Activated CD4-positive, alpha-beta T cell treated with anti-CD3 and anti-CD28 coated beads, Interleukin-10, Interleukin-2, amounts not matched to agents 100 ng/mL and 50 ng/mL, durations not matched to agents 16 hours and 8 hours (primary cell): ENCODE measurements at regions not wholly inside any gene's neighbourhood (a gene's known extent, or its start where the extent isn't known, plus 50 kb on each side); places are given as distances from the start of the nearest gene placed in this dataset.
A peak's percentile ranks its signal among the peaks of the same experiment; 100 is the strongest.
"Not testable (repeated sequence)": the region's sequence is repeated elsewhere in the genome, so short reads cannot be mapped to it uniquely, and the experiment has no call there.

Source experiments
- DNase-seq: peaks from one replicate; pipeline ENCODE4 v3.0.0-alpha.2; 2020

- not testable (repeated sequence) for DNase-seq
Observed at GRCh38 chr9:41075671-41076070, 52.8 kb downstream of the FOXD4L6 start.

GRCh38 chr9:41074356-41074942, 54.0 kb downstream of the FOXD4L6 start:
- peak; percentile 19 for DNase-seq

GRCh38 chr9:41073471-41074243, 54.8 kb downstream of the FOXD4L6 start:
- DNase-seq = not testable (repeated sequence)

DNA sequence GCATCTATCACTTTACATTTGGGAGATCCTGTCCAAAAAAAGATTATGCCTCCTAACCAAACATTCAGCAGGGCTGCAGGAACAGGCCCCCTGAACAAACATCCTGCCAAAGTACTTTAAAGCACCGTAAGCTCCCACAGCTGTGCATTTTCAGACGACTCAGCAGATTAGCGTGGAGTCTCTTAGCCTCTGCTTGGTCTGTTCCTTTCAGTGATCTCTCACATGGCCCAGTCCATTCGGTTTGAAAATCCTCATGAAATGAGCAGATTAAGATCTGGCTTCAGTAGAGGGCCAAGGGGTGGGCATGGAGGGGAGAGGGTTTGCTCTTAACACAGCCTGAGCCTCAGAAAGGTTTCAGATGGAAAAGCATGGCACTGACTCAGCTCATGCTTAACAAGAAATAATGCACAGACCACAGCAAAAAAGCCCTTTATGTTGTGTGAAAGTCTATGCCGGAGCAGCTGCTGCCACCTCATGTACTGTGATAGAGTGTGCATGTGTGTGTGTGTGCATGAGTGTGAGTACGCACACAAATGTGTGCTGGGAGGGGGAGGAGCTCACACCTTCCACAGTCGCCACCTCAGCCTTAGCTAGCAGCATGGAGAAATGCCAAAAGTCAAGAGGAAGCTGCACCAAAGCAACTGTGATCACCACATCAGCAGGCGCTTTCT, 64.2 kb downstream of the FOXD4L6 start:
- peak; percentile 35 for DNase-seq

DNA sequence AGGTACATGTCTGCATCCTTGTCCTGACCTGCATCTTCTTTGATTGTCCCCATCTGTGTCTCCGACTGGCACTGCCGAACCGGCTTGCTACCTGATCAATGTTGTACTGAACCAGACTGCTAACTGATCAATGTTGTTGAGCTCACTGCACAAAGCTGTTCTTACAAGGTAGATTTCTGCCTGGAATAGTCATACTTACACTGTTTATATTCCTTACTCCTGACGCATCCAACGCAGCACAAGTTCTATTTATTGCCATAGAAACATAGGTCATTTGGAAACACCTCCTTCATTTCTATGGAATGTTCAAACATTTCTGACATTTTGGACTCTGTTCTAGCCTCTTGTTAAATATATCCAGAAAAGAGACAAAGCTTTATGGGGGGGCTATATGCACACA, 65.2 kb downstream of the FOXD4L6 start:
- not testable (repeated sequence) for DNase-seq

DNA sequence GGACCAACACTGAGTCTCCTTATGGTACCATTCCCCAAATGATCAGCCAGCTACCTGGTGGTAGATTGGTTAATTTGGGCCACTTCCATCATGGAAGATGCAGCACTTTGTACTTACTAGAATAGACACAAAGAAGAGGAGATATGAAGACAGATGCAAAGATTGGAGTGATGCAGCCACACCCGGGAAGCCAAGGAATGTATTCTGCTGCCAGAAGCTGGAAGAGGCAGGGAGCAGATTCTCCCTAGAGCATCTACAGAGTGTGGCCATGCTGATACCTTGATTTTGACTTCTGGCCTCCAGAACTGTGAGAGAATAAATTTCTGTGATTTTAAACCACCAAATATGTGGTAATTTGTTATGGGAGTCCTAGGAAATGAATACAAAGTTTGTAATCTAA, 68.9 kb downstream of the FOXD4L6 start:
- not testable (repeated sequence) for DNase-seq

DNA sequence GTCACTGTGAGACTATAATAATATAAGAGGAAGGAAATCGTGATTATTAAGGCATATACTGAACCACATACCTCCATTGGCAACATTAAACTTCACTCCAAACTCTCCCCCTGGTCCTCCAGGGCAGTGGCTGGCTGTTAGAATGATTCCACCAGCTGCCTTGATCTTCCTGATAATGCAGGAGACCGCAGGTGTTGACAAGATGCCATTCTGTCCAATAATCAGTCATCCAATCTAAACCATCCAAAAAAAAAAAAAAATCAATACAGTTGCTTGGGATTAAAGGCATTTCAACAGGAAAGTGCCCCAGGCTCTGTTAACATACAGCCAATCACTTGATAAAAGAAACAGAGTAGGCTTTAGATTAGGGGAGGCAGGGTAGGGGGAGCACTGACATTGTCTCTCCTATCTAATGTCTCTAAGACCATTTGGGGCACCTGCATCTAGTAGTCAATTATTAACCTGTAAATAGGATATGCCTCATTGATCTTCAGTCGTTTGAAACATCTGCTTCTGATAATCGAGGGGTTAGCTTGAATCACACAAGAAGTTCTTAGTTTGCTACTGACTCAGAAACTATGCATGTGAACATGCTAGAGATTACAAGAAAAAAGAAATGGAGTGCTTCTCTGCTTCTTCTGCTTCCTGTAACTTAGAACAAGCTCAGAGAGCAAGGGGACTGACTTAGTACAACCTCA, 74.7 kb downstream of the FOXD4L6 start:
- DNase-seq = not testable (repeated sequence)

GRCh38 chr9:41048672-41049071, 79.8 kb downstream of the FOXD4L6 start:
- DNase-seq = not testable (repeated sequence)

GRCh38 chr9:41047792-41048191, 80.7 kb downstream of the FOXD4L6 start:
- not testable (repeated sequence) for DNase-seq

DNA sequence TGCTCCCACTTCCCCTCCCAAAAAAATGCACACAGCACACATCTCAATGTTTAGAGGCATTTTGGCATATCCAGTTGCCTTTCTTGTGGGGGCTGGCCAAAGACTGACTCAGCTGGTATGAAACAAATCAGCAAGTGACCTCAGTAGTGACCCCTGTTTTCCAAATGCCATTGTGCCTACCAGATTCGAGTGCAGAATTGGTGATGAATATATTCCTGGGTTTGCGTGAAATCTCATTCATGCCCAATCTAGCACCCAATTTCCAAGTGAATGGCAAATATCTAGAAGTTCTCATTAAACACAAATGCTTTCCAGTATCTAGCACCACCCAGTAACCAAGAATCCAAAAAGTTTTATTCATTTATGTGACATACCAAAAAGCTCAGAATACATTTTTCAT, 83.6 kb downstream of the FOXD4L6 start:
- not testable (repeated sequence) for DNase-seq

GRCh38 chr9:41043433-41043832, 85.0 kb downstream of the FOXD4L6 start:
- DNase-seq = not testable (repeated sequence)

GRCh38 chr9:41042111-41042510, 86.4 kb downstream of the FOXD4L6 start:
- DNase-seq = not testable (repeated sequence)

GRCh38 chr9:41040705-41041342, 87.7 kb downstream of the FOXD4L6 start:
- not testable (repeated sequence) for DNase-seq

DNA sequence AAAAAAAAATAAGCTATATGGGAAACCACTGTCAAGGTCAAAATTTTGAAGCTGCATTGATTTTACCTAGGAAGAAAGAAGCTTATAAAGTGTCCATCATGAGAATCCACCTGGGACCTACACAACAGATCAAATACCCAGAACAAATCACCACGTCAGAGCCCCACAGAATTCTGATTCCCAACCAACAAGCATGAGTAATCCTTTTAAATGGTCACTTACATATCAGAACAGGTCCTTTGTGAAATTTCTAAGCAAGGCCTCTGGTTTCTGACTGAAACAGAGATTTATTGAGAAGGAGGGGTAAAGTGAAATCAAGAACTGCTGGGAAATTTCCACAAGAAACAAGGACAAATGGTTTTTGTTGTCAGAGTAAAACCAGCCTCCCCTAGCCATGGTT, 93.2 kb downstream of the FOXD4L6 start:
- DNase-seq = not testable (repeated sequence)

- DNase-seq = not testable (repeated sequence)
Observed at GRCh38 chr9:41034699-41035197, 93.7 kb downstream of the FOXD4L6 start.

DNA sequence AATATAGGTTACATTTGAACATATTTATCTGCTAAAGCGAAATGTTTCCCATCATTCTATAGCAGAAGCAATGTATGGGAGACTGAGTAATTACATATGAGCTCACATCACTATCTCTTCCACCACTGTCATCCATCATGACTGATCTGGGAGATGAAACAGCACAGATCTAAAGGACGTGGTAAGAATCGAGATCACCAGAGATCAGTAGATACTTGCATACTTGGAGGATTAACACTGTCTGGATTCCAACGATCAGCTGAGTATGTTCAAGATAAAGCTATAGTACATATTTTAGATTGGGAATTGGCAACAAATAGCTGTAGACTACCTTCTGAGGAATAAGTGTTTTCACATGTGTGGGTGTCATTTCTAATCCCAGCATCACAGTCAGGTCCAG, 94.6 kb downstream of the FOXD4L6 start:
- not testable (repeated sequence) for DNase-seq

DNA sequence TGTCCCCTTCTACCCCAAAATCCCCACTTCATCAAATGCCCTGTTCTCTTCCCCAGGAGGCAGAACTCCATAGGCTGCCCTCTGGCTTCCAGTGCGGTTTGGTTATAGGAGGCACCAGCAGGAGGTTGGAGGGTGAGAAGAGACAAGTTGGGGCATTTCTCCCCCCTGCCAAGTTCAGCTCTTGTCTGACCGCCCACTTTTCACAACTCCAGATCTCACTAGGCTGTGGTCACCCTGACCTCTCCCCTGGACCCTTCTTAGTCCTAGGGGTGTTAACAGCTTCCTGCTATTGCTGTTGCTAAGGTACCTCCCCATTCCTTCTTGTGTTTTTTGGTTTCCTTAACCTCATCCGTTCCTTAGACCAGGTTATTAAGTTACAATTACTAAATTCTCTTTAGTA, 95.1 kb downstream of the FOXD4L6 start:
- not testable (repeated sequence) for DNase-seq

DNA sequence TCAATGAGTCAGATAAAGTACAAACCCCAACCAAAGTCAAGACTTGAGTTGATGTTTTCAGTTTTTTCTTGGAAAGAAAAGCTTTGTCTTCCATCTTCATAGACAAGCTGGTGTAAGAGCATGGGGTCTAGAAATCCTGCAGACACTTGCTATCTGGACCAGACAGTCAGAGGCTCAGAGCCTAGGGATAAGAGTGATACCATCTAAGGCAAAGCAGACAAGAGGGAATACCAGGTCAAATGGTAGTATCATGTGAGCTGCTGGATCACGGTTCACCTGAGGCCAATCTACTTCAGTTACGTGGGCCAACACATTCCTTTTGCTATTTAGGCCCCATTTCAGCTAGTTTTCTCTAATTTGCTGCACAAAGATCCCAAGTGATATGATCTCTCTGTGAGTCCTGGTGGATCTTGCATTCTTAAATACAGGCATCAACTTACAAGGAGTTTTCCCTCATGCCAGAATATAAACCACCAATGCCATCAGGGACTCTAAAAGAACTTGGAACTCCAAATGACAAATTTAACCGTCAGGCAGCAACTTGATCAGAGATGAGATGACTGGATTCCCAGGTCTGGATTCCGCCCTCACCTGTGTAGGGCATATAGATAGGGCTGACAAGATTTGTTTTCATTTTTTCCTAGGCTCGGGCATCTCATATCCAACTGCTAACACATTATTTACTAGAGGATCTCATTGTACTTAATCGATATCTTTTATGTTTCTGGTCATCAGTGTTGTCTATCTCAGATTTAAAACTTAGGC, 101.4 kb downstream of the FOXD4L6 start:
- not testable (repeated sequence) for DNase-seq

DNA sequence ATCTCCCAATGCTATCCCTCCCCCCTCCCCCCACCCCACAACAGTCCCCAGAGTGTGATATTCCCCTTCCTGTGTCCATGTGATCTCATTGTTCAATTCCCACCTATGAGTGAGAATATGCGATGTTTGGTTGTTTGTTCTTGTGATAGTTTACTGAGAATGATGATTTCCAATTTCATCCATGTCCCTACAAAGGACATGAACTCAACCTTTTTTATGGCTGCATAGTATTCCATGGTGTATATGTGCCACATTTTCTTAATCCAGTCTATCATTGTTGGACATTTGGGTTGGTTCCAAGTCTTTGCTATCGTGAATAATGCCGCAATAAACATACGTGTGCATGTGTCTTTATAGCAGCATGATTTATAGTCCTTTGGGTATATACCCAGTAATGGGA, 106.1 kb downstream of the FOXD4L6 start:
- DNase-seq = not testable (repeated sequence)

DNA sequence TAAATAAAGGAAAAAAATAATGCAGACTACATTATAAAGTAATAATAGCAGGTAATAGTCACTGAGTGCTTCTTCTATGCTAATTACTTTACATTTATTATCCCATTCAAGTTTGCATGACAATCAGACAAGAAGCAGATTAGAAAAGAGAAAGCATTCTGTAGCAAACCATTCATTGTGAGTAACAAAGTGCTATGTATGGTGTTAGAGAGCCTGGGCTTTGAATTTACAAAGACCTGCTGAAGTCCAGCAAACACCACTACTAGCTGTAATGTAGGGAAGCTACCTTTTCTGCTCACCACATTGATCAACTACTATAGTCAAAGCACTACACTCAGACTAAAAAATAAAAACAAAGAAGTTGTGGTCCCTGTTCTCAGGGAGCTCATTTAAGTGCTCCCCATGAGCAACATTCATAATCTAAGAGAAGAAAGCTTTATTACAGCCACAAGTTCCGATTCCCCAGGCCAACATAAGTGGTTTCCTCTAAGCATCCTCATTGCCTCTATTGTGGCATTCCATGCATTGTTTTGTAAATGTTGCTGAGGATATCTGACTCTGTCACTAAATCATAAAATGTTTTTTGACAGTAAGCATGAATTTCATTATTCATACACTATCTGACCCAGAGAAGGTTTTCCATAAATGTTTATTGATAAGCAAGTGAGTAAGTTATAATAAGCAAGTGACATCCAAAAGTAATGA, 108.5 kb downstream of the FOXD4L6 start:
- not testable (repeated sequence) for DNase-seq

- not testable (repeated sequence) for DNase-seq
Observed at GRCh38 chr9:41018948-41019347, 109.5 kb downstream of the FOXD4L6 start.
